ENCODE measurements at regions not wholly inside any gene's neighbourhood (a gene's known extent, or its start where the extent isn't known, plus 50 kb on each side); places are given as distances from the start of the nearest gene placed in this dataset.
"Not testable (repeated sequence)": the region's sequence is repeated elsewhere in the genome, so short reads cannot be mapped to it uniquely, and the experiment has no call there.

DNA sequence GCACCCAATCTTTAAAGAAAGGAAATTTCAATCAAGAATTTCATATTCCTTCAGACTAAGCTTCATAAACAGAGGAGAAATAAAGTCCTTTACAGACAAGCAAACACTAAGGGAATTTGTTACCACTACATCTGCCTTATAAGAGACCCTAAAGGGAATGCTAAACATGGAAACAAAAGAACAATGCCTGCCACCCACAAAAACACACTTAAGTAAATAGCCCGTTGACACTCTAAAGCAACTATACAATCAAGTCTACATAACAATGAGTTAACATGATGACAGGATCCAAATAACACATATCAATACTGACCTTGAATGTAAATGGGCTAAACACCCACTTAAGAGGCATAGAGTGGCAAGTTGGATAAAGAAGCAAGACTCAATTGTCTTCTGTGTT, 1056.9 kb upstream of the ATXN8OS start:
- no peak for DNase-seq

DNA sequence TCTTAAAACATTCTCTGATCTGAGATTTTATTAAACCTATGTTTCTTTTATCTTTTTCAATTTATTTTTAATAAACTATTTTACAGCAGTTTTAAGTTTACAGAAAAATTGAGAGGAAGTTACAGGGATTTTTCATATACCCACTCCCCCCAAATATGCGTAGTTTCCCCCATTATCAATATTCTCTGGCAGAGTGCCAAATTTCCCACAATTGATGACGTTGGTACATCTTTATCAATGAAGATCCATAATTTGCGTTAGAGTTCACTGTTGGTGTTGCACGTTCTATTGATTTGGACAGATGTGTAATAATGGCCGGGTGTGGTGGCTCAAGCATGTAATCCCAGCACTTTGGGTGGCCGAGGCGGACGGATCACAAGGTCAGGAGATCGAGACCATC, 1063.0 kb upstream of the ATXN8OS start:
- DNase-seq: no peak

DNA sequence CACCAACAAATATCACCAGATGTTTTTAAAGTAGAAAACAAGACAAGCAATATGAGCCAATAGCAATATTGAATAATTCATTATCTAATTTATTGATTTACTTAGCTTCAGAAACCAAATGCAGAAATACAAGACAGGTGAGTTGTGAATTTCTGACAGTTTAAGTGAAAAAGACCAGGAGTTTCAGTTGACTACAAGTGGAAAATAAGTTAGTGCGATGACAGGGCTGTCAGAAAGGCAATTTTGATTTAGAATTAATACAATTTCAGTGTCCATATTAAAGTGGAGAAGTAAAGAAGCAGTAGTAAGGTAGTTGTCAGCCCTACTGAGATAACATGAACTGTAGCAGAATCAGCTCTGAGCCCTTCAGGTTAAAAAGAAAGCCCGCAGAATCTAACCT, 1066.7 kb upstream of the ATXN8OS start:
- DNase-seq: no peak

DNA sequence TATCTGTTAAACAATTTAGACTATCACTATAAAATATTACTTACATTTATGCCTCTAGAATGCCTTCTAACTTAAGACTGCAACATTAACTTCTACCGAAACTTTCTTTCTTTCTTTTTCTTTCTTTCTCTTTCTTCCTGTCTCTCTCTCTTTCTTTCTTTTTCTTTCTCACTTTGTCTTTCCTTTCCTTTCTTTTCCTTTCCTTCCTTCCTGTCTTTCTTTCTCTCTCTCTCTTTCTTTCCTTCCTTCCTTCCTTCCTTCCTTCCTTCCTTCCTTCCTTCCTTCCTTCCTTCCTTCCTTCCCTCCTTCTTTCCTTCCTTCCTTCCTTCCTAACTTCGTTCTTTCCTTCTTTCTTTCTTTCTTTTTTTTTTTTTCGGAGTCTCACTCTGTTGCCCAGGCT, 1071.9 kb upstream of the ATXN8OS start:
- no peak for DNase-seq

DNA sequence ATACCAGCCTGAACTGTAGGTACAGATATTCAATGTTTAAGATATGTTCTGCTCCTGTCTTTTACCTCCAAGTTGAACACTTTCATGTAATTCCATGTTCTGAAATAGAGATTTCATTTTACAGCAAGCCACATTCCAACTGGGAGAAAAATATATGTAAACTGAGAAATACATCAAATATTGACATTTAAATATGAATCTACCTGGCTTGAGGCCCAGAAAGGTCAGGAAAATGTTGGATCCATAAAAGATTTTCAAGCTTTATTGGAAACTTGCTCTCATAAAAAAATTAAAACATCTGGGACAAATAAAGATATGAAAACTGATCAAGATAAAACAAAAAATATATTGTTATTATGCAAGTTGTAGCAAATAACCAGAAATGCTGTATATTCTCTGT, 1078.7 kb upstream of the ATXN8OS start:
- DNase-seq: no peak

DNA sequence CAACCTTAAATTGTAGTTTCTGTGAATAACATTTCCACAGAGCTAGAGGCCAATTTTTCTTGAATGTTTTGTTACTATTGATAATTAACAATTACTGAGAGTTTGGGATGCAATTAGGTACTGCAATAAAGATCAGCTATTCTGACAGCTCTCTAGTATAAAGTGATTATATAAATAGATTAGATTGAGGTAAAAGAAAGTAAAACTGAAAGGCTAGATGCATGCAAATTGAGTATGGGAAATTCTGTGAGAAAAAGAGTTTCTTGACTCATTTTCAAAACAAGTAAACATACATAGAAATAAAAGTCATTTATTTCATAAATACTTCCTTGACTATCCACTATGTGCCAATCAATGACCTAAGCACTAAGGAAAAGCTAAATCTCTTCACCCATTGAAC, 1087.5 kb upstream of the ATXN8OS start:
- no peak for DNase-seq

DNA sequence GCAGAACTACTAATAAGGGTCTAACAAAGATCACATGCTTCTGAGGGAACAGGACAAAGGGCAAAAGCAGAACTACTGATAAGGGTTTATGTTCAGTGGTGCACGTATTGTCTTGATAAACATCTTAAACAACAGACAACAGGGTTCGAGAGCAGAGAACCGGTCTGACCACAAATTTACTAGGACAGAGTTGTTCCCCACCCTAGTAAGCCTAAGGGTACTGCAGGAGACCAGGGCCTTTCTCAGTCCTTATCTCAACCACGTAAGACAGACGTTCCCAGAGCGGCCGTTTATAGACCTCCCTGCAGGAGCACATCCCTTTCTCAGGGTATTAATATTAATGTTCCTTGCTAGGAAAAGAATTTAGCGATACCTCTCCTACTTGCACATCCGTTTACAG, 1089.5 kb upstream of the ATXN8OS start:
- not testable (repeated sequence) for DNase-seq

DNA sequence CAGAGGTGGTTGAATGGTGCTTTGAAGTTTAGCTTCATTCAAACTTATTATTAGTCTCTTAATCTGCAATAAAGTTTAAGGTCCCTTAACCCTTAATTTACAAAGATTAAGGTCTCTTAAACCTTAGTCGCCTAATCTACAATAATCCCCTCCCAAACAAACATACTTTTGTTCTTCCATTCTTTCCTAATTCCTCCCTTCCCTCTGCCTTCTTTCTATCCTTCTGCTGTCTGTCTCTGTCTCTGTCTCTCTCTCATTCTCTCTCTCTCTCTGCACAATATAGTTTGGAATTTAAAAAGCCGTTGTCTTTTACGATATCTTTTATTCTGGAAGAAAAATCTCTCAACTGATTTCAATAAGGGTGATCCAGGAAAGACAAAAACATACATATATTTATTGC, 1096.8 kb upstream of the ATXN8OS start:
- DNase-seq: peak; percentile 35

DNA sequence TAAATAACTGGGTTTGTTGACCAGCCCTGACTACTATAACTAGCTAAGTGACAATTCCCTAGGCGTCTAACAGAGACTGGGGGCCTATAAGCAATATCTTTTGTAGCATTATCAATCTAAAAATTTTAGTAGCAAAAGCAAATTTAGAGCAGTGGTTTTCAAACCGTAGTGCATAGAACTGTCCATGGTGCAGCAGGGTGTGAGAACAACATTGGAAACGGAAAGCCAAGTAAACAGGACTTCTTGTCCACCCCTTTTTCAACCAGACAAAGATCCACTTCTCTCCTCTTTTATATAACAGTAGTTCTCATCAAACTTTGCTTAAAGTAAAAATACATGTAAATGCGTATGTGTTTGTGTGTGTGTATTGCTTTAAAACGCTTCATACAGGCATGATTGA, 1099.1 kb upstream of the ATXN8OS start:
- no peak for DNase-seq

DNA sequence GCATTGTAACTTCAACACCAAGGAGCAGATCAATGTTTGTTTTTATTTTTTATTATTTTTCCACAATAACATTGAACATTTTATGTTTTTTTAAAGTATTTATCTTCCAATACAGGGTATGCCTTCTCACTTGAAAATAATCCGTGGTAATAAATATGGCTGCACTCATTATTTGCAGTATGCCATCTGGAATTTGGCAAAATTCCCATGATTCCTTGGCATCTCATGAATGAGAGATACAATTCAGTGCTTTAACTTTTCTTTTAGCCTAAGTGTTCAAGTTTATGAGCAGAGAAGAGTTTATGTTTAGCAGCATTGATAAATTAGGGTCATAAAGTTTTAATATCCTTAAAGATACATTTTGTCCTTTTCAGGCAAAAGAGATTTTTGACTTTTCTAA, 1109.6 kb upstream of the ATXN8OS start:
- no peak for DNase-seq

DNA sequence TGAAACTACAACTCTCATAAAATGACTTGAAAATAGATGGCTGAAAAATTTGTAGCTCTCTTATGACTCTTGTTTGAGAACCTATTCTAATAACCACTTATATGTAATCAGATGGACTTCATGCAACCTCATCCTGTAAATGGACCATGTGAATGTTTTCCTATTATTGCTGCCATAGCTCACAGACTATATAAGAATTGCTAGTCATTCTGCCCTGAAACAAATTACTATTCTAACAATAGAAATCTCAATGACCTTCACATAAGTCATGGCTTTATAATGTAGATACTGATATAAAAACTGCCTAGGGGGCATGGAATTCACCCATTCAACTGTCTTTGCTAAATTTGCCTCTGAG, 1111.0 kb upstream of the ATXN8OS start:
- DNase-seq: no peak

DNA sequence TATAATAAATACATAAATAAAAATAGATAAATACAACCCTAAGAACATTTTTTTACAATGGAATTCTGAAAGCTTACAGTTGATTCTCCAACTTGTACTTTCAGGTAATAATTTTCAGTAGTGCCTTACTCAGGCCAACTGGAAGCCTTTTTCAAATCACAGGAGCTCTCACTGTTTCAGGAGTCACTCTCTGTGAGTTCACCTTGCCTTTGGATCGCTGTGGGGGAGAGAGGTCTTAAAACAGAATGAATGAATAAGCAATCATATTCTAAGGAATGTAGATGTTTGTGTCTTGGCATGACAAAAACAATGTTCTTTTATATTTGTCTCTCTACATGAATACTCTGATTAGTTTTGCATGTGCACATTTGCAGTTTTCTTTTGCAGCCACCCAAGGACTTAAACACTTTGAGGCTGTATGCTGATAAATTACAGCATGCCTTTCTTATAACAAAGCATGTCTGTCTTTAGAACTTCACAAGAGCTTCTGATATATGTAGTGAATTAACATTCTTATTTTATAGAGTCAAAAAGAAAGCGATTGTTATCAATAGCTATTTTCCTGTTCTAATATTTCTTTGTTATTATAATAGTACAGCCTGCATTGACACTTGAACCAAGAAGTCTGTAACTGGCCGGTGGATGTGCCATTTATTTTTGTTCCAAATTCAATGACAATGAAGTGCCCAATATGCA, 1111.5 kb upstream of the ATXN8OS start:
- no peak for DNase-seq

DNA sequence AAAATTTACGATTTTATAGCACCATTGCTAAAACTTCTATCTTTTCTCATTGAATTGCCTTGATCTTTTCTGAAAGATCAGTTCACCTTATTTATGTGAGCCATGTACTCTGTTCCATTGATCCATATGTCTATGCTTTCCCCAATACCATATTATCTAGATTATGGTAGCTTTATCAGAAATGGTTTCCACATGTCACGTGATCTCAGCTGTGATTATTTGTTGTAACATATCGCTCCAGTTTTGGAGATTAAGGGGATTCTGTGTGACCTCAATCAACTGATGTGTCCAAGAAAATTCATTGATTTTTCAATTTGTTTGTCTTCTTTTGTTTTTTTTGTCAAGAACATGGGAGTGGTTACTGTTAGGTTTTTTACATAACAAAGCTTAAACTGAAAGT, 1114.5 kb upstream of the ATXN8OS start:
- no peak for DNase-seq

DNA sequence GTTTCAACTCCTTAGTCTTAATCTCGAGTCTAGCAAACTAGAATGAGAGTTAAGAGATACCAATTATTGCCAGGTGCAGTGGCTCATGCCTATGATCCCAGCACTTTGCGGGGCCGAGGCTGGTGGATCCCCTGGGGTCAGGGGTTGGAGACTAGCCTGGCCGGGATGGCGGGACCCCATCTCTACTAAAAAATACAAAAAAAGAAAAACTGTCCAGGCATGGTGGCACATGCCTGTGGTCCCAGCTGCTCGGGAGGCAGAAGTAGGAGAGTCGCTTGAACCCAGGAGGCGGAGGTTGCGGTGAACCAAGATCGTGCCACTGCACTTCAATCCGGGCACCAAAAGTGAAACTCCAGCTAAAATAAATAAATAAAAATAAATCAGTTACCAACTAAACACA, 1119.5 kb upstream of the ATXN8OS start:
- no peak for DNase-seq

DNA sequence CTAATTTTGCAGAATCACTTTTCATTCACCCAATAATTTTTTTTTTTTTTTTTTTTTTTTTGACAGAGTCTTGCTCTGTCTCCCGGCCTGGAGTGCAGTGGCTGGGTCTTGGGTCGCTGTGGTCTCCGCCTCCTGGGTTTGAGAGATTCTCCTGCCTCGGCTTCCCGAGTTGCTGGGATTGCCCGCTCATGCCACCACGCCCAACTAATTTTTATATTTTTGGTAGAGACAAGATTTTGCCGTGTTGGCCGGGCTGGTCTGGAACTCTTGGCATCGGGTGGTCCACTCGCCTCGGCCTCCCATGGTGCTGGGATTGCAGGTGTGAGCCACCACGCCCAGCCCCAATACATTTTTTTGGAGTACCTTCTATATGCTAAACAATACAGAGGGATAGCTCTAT, 1120.0 kb upstream of the ATXN8OS start:
- DNase-seq: no peak

DNA sequence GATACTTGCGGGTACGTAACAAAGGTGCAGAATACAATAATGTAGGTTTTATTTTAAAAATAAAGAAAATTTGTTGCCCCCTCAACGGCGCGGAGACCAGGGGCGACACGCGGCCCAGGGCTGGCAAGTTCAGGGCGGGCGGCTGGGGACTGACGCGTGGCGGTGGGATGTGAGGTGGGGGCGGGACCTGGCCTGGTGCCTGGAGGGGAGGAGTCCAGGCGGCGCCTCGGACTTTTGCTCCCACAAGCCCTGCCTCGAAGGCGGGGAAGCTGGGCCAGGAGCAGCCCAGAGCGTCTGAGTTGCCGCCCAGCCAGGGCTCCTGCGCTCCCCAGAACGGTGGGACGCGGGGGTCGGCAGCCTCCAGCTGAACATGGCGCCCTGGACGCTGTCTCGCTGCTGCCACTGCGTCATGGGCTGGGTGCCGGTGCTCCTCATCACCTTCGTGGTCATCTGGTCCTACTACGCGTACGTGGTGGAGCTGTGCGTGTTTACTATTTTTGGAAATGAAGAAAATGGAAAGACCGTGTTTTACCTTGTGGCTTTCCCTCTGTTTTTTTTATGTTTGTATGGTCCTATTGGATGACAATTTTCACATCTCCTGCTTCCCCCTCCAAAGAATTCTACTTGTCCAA, 1122.8 kb upstream of the ATXN8OS start:
- DNase-seq: no peak

DNA sequence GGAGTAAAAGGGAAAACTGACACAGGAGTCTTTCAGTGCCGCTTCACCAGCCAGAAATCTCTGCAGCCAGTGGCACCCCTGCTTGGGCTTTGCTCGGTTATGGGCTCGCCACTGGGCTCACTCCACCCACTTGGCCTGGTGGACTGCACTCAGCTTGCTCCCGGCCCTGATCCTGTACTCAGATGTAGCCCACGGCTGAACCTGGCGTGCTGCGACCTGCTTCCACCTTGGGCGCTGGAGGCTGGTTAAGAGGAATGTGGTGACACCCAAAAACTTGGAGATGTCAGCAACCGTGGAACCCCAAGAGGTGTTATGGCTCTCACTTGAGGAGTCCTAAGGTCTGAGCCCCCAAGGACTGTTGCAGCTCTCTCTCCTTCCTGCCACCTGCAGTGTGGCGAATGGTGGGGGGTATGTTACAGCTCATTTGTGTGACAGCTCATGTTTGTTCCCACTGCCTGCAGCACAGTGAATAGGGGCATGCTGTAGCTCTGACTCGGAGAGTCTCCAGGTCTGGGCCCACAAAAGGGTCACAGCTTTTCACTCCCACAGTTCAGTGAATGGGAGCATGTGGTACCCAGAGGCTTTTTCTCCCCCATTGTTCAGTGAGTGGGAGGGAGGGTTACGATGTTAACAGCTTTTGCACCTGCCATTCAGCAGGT, 1124.5 kb upstream of the ATXN8OS start:
- no peak for DNase-seq

DNA sequence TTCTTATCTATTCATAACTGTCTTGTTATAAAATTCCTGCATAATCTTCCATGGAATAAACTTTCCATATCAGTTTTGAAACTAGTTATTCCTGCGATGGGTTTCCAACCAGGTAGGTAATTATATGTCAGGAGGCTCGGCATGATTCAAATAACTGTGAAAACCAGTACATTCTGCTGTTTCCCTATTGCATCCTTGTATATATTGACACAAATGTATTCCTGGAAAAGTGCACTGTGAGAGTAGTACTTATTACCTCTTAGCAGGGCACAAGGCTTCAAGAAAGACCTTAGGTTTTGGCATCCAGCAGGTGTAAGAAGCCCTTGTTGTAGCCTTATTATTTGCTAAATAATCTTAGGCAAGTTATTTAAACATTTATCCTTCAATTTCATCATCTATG, 1131.3 kb upstream of the ATXN8OS start:
- DNase-seq: no peak

DNA sequence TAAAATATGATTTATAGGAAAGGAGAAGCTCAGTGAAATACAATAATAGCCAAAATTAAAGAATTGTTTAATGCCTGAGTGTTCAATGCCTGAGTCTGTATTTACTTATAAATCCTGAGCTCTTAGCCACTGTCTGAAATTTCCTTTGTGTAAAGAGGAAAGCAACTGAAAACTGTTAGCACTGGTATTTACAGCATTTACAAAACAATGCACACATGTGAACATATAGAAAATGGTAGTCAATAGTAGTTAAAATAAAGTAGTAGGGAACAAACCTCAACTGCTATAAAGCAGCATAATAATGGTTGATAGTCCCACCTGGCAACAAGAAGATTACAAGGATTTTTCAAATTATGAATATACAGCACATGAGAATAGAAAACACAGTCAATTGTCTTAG, 1137.1 kb upstream of the ATXN8OS start:
- DNase-seq: no peak

DNA sequence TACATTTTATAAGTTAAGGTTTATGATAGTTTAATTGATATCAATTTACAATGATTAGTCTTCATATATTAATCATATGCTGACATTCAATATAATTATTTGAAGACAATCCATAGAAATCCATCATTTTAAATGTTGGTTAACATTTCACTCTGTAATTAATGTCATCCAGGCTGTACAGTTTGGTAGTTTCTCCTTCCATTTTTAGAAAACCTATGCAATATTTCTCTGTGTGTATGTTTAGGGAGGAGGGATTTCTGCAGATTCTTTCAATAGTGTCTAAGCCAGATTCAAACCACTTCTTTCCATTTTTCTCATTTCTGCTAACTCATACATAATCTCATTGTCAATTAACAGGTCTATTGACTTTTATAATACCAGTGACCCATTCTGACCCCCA, 1159.0 kb upstream of the ATXN8OS start:
- no peak for DNase-seq

DNA sequence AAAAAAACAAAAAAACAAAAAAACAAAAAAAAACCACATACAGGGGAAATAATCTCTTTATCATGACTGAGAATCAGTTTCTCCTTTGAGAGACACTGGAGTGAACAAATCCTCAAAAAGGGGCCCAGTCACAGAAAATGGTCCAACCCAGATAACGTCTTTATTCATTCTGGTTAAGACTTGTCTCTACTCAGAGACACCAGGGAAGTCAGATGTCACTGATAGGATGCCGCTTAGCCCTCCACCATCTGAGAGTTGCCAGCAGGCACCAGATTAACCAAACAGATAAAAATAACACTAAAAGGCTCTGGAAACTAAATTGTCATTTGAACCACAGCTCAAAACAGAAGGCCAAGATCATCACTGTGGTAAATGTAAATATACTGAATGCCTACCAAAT, 1163.4 kb upstream of the ATXN8OS start:
- DNase-seq: no peak

DNA sequence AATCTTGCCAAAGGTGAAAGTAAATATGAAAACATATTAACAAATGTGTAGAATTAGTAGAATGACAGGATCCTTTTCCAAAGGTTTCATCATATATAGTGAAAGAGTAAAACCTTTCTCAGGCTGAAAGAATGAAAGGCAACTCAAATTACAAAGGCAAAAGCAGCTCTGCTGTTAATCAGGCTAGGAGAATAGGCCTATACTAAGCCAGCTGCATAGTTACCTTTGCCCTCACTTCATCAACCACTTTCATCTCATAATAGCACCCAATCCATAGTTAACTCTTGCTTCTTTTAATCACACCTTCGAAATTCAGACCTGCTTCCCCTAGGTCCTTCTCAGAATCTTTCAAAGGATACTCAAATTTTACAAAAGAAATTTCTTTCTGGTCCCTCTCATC, 1167.6 kb upstream of the ATXN8OS start:
- no peak for DNase-seq

DNA sequence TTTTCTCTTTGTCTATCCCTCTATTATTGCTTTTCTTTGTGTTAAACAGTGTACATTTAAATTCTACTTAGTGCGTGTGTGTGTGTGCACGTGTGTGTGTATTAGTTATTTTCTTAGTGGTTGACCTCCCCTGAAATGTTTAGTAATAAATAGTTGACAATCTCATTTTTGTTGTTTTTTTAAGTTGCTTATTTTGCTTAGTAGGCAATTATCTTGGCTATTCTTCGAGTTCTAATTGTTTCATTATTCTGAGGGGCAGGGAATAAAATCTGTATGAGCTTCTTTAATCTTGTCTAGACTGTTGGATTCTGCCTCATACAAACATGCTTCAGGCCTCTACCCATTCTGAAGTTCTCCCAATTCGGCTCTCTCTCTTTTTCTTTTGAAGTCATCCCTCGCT, 1169.0 kb upstream of the ATXN8OS start:
- no peak for DNase-seq

DNA sequence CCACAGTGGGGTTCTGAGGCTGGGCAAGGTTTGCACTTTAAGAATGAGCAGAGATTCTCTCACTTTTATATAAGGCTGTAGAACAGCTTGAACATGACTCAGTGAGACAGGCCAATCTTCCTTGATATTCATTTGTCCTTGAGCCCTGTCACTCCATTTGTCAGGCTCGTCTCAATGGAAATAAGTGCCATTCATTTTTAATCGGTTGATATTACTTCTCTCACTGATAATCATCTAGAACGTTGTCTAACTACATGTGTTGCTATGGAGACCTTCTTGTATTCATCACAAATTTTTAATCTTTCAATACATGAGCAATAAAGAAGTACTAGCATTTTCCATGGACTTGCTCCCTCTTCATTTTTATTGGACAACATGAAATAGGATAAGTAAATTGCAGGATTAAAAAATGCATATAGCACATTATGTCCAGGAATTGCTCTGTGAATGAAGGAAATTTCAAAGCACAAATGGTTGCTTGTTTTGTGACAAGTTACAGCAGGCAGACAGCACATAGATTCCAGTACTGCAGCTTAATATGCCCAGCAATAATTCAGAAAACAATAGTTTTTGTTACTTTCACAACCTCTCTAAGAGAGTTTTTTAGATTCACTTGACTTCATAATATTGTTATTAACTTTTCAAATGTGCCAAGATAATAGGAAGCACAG, 1178.4 kb upstream of the ATXN8OS start:
- no peak for DNase-seq

Data from NCI-H82 (cell line).